WTC11 (cell line): ENCODE measurements at regions not wholly inside any gene's neighbourhood (a gene's known extent, or its start where the extent isn't known, plus 50 kb on each side); places are given as distances from the start of the nearest gene placed in this dataset.

Experiments
- ATAC-seq: fragments of 200-7000 bp; cut with Tn5 transposase; 2 replicates; pipeline ENCODE4 v1.10.0; 2021; ENCODE audit warnings: mild to moderate bottlenecking, moderate library complexity
- CTCF ChIA-PET: fragments of 300-600 bp; sonication (Branson Sonifier 250); formaldehyde crosslinking; loops from one replicate; lab custom pipeline; 2021; ENCODE audit warnings: antibody characterized with exemption; lab: Charles Lee
- POLR2A ChIA-PET: fragments of 350-600 bp; sonication (Branson Sonifier 250); formaldehyde crosslinking; loops from one replicate; lab custom pipeline; 2021; ENCODE audit warnings: antibody characterized with exemption; lab: Charles Lee
- DNase-seq: peaks from one replicate; pipeline ENCODE4 v3.0.0; 2021; ENCODE audit warnings: low spot score
- H3K27ac Mint-ChIP-seq: 2 replicates; pipeline ENCODE4 v1.8.0; 2021; ENCODE audit warnings: mixed read lengths
- H3K27me3 Mint-ChIP-seq: 2 replicates; pipeline ENCODE4 v1.8.0; 2021; ENCODE audit warnings: low read depth, mild to moderate bottlenecking, moderate library complexity, mixed read lengths
- H3K36me3 Mint-ChIP-seq: 2 replicates; pipeline ENCODE4 v1.8.0; 2021; ENCODE audit warnings: mixed read lengths
- H3K4me1 Mint-ChIP-seq: 2 replicates; pipeline ENCODE4 v1.8.0; 2022; ENCODE audit warnings: mixed read lengths
- H3K4me3 Mint-ChIP-seq: 2 replicates; pipeline ENCODE4 v1.8.0; 2021; ENCODE audit warnings: mild to moderate bottlenecking, moderate library complexity, mixed read lengths
- H3K9me3 Mint-ChIP-seq: 2 replicates; pipeline ENCODE4 v1.8.0; 2021; ENCODE audit warnings: mixed read lengths
- ATF1 ChIP-seq: sonication (generic); formaldehyde crosslinking; IDR thresholded peaks from 2 replicates; pipeline ENCODE4 v1.8.1; 2023; ENCODE audit warnings: mild to moderate bottlenecking, moderate library complexity, missing genetic modification reagents
- CREM ChIP-seq: sonication (generic); formaldehyde crosslinking; IDR thresholded peaks from 2 replicates; pipeline ENCODE4 v1.8.1; 2022; ENCODE audit warnings: mild to moderate bottlenecking, missing genetic modification reagents, moderate library complexity
- EMX1 ChIP-seq: fragments of 250-450 bp; sonication (Bioruptor Pico); IDR thresholded peaks from 2 replicates; pipeline ENCODE4 v1.8.0; 2021; ENCODE audit warnings: mild to moderate bottlenecking
- ETV6 ChIP-seq: sonication (generic); formaldehyde crosslinking; IDR thresholded peaks from 2 replicates; pipeline ENCODE4 v1.8.1; 2022; ENCODE audit warnings: mild to moderate bottlenecking, missing genetic modification reagents
- FOXJ3 ChIP-seq: sonication (generic); formaldehyde crosslinking; IDR thresholded peaks from 2 replicates; pipeline ENCODE4 v1.9.0; 2021; ENCODE audit warnings: missing genetic modification reagents, mild to moderate bottlenecking, borderline replicate concordance
- FOXK1 ChIP-seq: sonication (generic); formaldehyde crosslinking; IDR thresholded peaks from 2 replicates; pipeline ENCODE4 v1.8.0; 2022; ENCODE audit warnings: mild to moderate bottlenecking, moderate library complexity, missing genetic modification reagents
- GABPB1 ChIP-seq: sonication (generic); formaldehyde crosslinking; IDR thresholded peaks from 2 replicates; pipeline ENCODE4 v1.8.1; 2023; ENCODE audit warnings: mild to moderate bottlenecking, missing genetic modification reagents
- GRHL2 ChIP-seq: fragments of 250-450 bp; sonication (Bioruptor Pico); IDR thresholded peaks from 2 replicates; pipeline ENCODE4 v1.8.0; 2022; ENCODE audit warnings: mild to moderate bottlenecking, moderate library complexity; ENCODE audit not compliant: insufficient replicate concordance, severe bottlenecking
- MXD4 ChIP-seq: fragments of 250-450 bp; sonication (Bioruptor Pico); IDR thresholded peaks from 2 replicates; pipeline ENCODE4 v1.8.0; 2021; ENCODE audit warnings: mild to moderate bottlenecking, moderate library complexity, borderline replicate concordance
- NFE2L1 ChIP-seq: sonication (generic); formaldehyde crosslinking; IDR thresholded peaks from 2 replicates; pipeline ENCODE4 v1.8.1; 2023; ENCODE audit warnings: missing genetic modification reagents
- NFYB ChIP-seq: sonication (generic); formaldehyde crosslinking; conservative IDR thresholded peaks from 2 replicates; pipeline ENCODE4 v1.8.0; 2022; ENCODE audit warnings: low read depth, missing genetic modification reagents
- NR3C1 ChIP-seq: sonication (generic); formaldehyde crosslinking; conservative IDR thresholded peaks from 2 replicates; pipeline ENCODE4 v1.8.1; 2023; ENCODE audit warnings: low read depth, mild to moderate bottlenecking, missing genetic modification reagents
- PRRX2 ChIP-seq: fragments of 250-450 bp; sonication (Bioruptor Pico); IDR thresholded peaks from 2 replicates; pipeline ENCODE4 v1.8.0; 2021; ENCODE audit warnings: mild to moderate bottlenecking
- TCF7 ChIP-seq: sonication (generic); formaldehyde crosslinking; IDR thresholded peaks from 2 replicates; pipeline ENCODE4 v1.8.0; 2022; ENCODE audit warnings: mild to moderate bottlenecking, low read depth, missing genetic modification reagents, moderate library complexity
- TEAD1 ChIP-seq: sonication (generic); formaldehyde crosslinking; IDR thresholded peaks from 2 replicates; pipeline ENCODE4 v1.8.0; 2022; ENCODE audit warnings: mild to moderate bottlenecking, missing genetic modification reagents
- ZNF232 ChIP-seq: sonication (generic); formaldehyde crosslinking; IDR thresholded peaks from 2 replicates; pipeline ENCODE4 v1.8.0; 2022; ENCODE audit warnings: mild to moderate bottlenecking, missing genetic modification reagents
- ZNF263 ChIP-seq: sonication (generic); formaldehyde crosslinking; IDR thresholded peaks from 2 replicates; pipeline ENCODE4 v1.8.1; 2022; ENCODE audit warnings: low read depth, mild to moderate bottlenecking, moderate library complexity, missing genetic modification reagents
- ZNF396 ChIP-seq: fragments of 250-450 bp; sonication (Bioruptor Pico); IDR thresholded peaks from 2 replicates; pipeline ENCODE4 v1.8.0; 2021; ENCODE audit warnings: mild to moderate bottlenecking, moderate library complexity, borderline replicate concordance
- TF ChIP-seq, protein P1 (sequence below): fragments of 250-450 bp; sonication (Bioruptor Pico); IDR thresholded peaks from 2 replicates; pipeline ENCODE4 v1.8.0; 2021; ENCODE audit warnings: mild to moderate bottlenecking
- TF ChIP-seq, protein P2 (sequence below): sonication (generic); formaldehyde crosslinking; IDR thresholded peaks from 2 replicates; pipeline ENCODE4 v1.8.0; 2022; ENCODE audit warnings: missing genetic modification reagents
- TF ChIP-seq, protein P3 (sequence below): fragments of 250-450 bp; sonication (Bioruptor Pico); IDR thresholded peaks from 2 replicates; pipeline ENCODE4 v1.9.0; 2021; ENCODE audit warnings: mild to moderate bottlenecking
- TF ChIP-seq, protein P4 (sequence below): fragments of 200-600 bp; IDR thresholded peaks from 2 replicates; pipeline ENCODE4 v1.8.0; 2022; ENCODE audit warnings: antibody characterized with exemption
- TF ChIP-seq, protein P5 (sequence below): sonication (generic); formaldehyde crosslinking; IDR thresholded peaks from 2 replicates; pipeline ENCODE4 v1.8.1; 2023; ENCODE audit warnings: mild to moderate bottlenecking, missing genetic modification reagents, moderate library complexity
- TF ChIP-seq, protein P6 (sequence below): sonication (generic); formaldehyde crosslinking; IDR thresholded peaks from 2 replicates; pipeline ENCODE4 v1.8.1; 2023; ENCODE audit warnings: mild to moderate bottlenecking, missing genetic modification reagents
- TF ChIP-seq, protein P7 (sequence below): fragments of 250-450 bp; sonication (Bioruptor Pico); IDR thresholded peaks from 2 replicates; pipeline ENCODE4 v1.9.0; 2021; ENCODE audit warnings: moderate library complexity, mild to moderate bottlenecking, inconsistent platforms, borderline replicate concordance
- TF ChIP-seq, protein P8 (sequence below): sonication (generic); formaldehyde crosslinking; IDR thresholded peaks from 2 replicates; pipeline ENCODE4 v1.8.0; 2022; ENCODE audit warnings: mild to moderate bottlenecking, missing genetic modification reagents

DNA sequence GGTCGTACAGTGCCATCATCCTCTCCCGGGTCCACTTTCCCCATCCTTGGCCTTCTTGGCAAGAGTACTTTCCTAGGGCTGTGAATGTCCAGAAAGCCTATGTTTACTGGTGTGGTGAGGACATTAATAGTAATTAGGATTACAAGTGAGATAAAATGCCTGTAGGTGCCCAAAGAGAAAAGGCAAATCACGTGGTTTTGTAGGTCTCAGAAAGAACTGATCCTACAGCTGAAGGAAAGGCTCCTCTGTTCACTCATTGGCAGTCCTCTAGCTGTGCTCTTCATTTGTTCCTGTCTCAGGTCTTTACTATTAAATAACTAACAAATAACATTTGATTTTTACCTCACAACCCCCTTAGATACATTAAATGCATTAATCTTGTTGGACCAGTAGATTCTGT, 220.1 kb upstream of the CBLB start:
- Mint-ChIP-seq H3K4me1 (peaks cover 3% of the 10 kb centered on the region; the same call in 1 of the 2 replicates), H3K9me3 (peaks cover 13% of the 10 kb centered on the region), H3K27ac (no peak overlapping the region), H3K36me3 (no peaks in the 10 kb centered on the region), H3K4me3 (no peak overlapping the region), H3K27me3 (no peaks in the 10 kb centered on the region)
- POLR2A ChIA-PET: no interaction called here
- no peak for ATAC-seq
- DNase-seq: no peak
- CTCF ChIA-PET: no interaction called here
- TF ChIP-seq TCF7 (no peak), GABPB1 (CRISPR knock-in tag) (no peak), ETV6 (CRISPR knock-in tag) (no peak), EMX1 (CRISPR knock-in tag) (no peak), NFYB (CRISPR knock-in tag) (no peak), PRRX2 (CRISPR knock-in tag) (no peak), ZNF232 (CRISPR knock-in tag) (no peak), ZNF263 (CRISPR knock-in tag) (no peak), FOXK1 (CRISPR knock-in tag) (no peak), MXD4 (CRISPR knock-in tag) (no peak), FOXJ3 (CRISPR knock-in tag) (no peak), GRHL2 (CRISPR knock-in tag) (no peak), CREM (no peak), ATF1 (CRISPR knock-in tag) (no peak), ZNF396 (CRISPR knock-in tag) (no peak)
- TF ChIP-seq, protein P1, sequence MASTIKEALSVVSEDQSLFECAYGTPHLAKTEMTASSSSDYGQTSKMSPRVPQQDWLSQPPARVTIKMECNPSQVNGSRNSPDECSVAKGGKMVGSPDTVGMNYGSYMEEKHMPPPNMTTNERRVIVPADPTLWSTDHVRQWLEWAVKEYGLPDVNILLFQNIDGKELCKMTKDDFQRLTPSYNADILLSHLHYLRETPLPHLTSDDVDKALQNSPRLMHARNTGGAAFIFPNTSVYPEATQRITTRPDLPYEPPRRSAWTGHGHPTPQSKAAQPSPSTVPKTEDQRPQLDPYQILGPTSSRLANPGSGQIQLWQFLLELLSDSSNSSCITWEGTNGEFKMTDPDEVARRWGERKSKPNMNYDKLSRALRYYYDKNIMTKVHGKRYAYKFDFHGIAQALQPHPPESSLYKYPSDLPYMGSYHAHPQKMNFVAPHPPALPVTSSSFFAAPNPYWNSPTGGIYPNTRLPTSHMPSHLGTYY (CRISPR knock-in tag): no peak
- TF ChIP-seq, protein P2, sequence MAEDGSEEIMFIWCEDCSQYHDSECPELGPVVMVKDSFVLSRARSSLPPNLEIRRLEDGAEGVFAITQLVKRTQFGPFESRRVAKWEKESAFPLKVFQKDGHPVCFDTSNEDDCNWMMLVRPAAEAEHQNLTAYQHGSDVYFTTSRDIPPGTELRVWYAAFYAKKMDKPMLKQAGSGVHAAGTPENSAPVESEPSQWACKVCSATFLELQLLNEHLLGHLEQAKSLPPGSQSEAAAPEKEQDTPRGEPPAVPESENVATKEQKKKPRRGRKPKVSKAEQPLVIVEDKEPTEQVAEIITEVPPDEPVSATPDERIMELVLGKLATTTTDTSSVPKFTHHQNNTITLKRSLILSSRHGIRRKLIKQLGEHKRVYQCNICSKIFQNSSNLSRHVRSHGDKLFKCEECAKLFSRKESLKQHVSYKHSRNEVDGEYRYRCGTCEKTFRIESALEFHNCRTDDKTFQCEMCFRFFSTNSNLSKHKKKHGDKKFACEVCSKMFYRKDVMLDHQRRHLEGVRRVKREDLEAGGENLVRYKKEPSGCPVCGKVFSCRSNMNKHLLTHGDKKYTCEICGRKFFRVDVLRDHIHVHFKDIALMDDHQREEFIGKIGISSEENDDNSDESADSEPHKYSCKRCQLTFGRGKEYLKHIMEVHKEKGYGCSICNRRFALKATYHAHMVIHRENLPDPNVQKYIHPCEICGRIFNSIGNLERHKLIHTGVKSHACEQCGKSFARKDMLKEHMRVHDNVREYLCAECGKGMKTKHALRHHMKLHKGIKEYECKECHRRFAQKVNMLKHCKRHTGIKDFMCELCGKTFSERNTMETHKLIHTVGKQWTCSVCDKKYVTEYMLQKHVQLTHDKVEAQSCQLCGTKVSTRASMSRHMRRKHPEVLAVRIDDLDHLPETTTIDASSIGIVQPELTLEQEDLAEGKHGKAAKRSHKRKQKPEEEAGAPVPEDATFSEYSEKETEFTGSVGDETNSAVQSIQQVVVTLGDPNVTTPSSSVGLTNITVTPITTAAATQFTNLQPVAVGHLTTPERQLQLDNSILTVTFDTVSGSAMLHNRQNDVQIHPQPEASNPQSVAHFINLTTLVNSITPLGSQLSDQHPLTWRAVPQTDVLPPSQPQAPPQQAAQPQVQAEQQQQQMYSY (CRISPR knock-in tag): no peak
- TF ChIP-seq, protein P3, sequence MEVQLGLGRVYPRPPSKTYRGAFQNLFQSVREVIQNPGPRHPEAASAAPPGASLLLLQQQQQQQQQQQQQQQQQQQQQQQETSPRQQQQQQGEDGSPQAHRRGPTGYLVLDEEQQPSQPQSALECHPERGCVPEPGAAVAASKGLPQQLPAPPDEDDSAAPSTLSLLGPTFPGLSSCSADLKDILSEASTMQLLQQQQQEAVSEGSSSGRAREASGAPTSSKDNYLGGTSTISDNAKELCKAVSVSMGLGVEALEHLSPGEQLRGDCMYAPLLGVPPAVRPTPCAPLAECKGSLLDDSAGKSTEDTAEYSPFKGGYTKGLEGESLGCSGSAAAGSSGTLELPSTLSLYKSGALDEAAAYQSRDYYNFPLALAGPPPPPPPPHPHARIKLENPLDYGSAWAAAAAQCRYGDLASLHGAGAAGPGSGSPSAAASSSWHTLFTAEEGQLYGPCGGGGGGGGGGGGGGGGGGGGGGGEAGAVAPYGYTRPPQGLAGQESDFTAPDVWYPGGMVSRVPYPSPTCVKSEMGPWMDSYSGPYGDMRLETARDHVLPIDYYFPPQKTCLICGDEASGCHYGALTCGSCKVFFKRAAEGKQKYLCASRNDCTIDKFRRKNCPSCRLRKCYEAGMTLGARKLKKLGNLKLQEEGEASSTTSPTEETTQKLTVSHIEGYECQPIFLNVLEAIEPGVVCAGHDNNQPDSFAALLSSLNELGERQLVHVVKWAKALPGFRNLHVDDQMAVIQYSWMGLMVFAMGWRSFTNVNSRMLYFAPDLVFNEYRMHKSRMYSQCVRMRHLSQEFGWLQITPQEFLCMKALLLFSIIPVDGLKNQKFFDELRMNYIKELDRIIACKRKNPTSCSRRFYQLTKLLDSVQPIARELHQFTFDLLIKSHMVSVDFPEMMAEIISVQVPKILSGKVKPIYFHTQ (CRISPR knock-in tag): no peak

DNA sequence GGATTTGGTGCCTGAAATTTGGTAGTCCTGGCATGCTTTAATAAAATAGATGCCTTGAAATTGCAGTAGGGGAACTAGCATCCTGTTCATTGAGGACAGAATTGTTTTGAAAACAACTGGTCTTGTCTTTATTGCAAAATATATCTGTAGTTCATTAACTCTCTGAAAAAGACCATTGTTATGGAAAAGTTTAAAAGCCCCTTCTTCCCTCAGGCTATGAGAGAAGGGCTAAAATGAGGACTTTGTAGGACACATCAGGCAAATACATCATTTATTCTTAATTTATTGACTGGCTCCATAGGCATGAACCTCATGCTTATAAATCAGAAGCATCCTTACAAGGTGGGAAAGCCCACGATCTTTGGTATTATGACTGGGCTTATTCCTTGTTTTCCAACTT, 221.0 kb upstream of the CBLB start:
- H3K4me1 Mint-ChIP-seq: peaks cover 3% of the 10 kb centered on the region; the same call in 1 of the 2 replicates
- DNase-seq (no peak), ATAC-seq (no peak)
- H3K27me3 Mint-ChIP-seq: no peaks in the 10 kb centered on the region
- ChIA-PET CTCF (no interaction called here), POLR2A (no interaction called here)
- H3K36me3 Mint-ChIP-seq: no peaks in the 10 kb centered on the region
- H3K9me3 Mint-ChIP-seq: peaks cover 13% of the 10 kb centered on the region
- no peak overlapping the region for H3K27ac Mint-ChIP-seq
- no peak overlapping the region for H3K4me3 Mint-ChIP-seq
- TF ChIP-seq, protein P4, sequence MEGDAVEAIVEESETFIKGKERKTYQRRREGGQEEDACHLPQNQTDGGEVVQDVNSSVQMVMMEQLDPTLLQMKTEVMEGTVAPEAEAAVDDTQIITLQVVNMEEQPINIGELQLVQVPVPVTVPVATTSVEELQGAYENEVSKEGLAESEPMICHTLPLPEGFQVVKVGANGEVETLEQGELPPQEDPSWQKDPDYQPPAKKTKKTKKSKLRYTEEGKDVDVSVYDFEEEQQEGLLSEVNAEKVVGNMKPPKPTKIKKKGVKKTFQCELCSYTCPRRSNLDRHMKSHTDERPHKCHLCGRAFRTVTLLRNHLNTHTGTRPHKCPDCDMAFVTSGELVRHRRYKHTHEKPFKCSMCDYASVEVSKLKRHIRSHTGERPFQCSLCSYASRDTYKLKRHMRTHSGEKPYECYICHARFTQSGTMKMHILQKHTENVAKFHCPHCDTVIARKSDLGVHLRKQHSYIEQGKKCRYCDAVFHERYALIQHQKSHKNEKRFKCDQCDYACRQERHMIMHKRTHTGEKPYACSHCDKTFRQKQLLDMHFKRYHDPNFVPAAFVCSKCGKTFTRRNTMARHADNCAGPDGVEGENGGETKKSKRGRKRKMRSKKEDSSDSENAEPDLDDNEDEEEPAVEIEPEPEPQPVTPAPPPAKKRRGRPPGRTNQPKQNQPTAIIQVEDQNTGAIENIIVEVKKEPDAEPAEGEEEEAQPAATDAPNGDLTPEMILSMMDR: no peak
- TF ChIP-seq ZNF232 (CRISPR knock-in tag): no peak
- TF ChIP-seq, protein P5, sequence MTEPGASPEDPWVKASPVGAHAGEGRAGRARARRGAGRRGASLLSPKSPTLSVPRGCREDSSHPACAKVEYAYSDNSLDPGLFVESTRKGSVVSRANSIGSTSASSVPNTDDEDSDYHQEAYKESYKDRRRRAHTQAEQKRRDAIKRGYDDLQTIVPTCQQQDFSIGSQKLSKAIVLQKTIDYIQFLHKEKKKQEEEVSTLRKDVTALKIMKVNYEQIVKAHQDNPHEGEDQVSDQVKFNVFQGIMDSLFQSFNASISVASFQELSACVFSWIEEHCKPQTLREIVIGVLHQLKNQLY (CRISPR knock-in tag): no peak
- no peak for TF ChIP-seq NR3C1 (CRISPR knock-in tag)
- TF ChIP-seq, protein P6, sequence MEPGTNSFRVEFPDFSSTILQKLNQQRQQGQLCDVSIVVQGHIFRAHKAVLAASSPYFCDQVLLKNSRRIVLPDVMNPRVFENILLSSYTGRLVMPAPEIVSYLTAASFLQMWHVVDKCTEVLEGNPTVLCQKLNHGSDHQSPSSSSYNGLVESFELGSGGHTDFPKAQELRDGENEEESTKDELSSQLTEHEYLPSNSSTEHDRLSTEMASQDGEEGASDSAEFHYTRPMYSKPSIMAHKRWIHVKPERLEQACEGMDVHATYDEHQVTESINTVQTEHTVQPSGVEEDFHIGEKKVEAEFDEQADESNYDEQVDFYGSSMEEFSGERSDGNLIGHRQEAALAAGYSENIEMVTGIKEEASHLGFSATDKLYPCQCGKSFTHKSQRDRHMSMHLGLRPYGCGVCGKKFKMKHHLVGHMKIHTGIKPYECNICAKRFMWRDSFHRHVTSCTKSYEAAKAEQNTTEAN (CRISPR knock-in tag): no peak
- no peak for TF ChIP-seq NFE2L1 (CRISPR knock-in tag)
- TF ChIP-seq, protein P7, sequence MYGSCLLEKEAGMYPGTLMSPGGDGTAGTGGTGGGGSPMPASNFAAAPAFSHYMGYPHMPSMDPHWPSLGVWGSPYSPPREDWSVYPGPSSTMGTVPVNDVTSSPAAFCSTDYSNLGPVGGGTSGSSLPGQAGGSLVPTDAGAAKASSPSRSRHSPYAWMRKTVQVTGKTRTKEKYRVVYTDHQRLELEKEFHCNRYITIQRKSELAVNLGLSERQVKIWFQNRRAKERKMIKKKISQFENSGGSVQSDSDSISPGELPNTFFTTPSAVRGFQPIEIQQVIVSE (CRISPR knock-in tag): no peak
- TF ChIP-seq, protein P8, sequence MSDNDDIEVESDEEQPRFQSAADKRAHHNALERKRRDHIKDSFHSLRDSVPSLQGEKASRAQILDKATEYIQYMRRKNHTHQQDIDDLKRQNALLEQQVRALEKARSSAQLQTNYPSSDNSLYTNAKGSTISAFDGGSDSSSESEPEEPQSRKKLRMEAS: no peak
- no peak for TF ChIP-seq TEAD1 (CRISPR knock-in tag)
